NCI-H1930 (cell line): ENCODE measurements at regions not wholly inside any gene's neighbourhood (a gene's known extent, or its start where the extent isn't known, plus 50 kb on each side); places are given as distances from the start of the nearest gene placed in this dataset.
"Not testable (repeated sequence)": the region's sequence is repeated elsewhere in the genome, so short reads cannot be mapped to it uniquely, and the experiment has no call there.

ENCODE experiments used
- DNase-seq, 2 experiments: peaks; one replicate each; lab custom pipeline; 2025; lab: John Stamatoyannopoulos, UW

DNA sequence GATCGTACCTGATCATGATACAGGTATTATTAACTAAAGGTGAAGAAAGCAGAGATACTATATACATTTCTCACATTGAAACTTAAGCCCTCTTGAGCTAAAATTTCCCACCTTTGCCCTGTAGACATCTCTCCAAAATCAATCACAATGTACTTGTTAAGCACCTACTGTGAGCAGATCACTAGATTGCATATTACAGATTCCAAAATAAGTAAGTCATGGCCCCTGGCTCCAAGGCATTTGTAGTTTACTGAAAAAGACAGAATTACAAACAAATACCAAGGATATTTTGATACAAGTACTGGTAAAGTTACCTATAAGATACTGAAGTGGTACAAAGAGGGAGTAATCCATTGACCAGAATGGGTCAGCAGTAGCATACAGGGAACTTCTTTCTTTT is 455.3 kb downstream of the STK39 start:
- DNase-seq: no peak

DNA sequence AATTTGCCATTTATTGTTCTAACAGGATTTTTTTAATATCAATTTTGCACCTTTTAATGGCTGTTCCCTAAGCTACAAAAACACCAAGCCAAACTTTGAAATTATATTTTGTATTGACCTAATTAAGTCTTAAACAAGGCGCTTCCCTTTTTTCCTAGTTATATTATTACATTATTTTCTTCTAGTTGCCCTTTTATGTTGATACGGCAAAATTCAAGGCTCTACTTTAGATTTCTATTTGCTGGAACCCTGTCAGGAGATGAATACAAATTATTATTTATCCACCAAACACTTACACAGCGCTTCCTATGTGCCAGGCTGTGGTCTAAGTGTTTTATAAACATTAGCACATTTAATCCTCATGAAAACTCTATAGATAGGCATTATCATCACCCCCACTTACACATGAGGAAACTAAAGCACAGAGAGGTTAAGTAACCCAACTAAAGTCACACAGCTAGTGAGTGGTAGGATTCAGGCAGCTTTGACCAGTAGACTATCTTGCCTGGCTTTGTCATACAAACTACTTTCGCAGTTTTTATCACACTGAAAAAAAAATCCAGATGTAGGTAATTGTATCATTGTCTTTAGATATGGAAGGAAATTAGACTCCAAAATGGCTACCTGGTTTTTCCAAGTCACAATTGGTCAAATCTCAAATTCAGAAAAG is 456.5 kb downstream of the STK39 start:
- DNase-seq: no peak

DNA sequence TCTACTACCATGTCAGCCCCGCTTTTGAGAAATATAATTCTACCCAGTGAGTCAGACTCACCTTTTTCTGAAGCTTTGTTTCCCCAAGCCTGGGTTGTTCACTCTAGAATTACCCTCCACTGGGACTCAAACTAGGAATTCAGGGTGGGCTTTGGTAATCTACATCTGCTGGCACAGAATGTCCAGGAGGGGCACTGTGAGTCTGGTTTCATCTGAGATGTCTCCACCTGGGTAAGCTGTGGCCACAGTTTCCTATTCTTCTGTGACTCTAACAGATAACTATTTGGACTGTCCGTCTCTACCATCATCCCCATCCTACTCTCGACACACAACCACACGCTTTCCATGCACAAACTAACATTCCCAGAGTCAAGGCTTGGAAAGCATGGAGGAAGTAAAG is 457.2 kb downstream of the STK39 start:
- DNase-seq: no peak

DNA sequence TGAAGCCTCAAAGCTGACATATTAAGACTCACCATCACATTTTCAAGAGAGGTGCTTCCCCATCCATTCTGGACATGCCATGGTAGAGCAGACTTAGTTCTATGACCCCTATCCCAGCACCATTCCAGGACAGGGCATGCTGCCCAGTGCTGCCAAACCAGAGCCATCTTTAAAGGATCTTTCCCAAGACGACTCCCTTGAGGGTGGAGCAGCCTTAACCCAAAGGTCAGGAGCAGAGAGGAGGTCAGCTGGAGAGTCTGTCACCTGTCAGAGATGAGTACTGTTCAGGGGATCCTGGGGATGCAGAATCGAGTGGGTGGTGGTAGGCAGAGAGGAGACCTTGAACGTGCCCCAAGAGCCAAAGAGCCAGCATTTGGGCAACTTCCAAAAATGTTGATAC is 459.8 kb downstream of the STK39 start:
- DNase-seq: no peak

DNA sequence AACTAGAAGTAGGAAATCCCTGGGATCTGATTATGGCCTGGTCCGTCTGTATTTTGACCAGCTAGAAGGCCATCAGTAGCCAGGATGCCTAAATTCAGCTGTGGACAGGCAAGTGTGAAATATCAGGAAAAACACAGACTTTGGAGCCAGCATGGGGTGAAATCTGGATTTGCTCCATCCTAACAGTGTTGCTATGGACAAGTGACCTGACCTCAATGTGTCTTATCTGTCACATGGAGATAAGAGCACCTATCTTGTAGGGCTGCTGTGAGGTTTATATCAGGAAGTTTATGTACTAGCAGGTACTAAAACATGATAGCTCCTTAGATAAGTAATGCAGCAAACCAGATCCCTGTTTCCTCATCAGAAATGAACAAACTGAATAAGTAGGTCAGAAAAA is 460.4 kb downstream of the STK39 start:
- DNase-seq: no peak

GRCh38 chr2:167785606-167786216 is 461.7 kb downstream of the STK39 start:
- DNase-seq: no peak

DNA sequence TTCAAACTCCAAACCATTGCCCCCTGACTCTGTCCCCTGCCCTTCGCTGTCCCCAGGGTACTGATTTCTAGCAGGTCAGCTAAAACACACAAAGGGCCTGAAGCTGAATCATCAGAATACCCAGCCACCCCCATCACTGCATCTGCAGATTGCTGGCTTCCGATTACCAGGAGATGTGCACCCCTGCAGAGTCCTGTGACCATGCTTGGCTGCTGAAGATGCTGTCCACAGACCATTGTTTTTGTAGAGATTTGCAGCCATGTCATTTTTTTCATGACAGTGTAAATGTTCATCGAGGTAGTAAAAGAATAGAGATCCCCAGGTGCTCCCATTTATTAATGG is 463.3 kb downstream of the STK39 start:
- DNase-seq: no peak

DNA sequence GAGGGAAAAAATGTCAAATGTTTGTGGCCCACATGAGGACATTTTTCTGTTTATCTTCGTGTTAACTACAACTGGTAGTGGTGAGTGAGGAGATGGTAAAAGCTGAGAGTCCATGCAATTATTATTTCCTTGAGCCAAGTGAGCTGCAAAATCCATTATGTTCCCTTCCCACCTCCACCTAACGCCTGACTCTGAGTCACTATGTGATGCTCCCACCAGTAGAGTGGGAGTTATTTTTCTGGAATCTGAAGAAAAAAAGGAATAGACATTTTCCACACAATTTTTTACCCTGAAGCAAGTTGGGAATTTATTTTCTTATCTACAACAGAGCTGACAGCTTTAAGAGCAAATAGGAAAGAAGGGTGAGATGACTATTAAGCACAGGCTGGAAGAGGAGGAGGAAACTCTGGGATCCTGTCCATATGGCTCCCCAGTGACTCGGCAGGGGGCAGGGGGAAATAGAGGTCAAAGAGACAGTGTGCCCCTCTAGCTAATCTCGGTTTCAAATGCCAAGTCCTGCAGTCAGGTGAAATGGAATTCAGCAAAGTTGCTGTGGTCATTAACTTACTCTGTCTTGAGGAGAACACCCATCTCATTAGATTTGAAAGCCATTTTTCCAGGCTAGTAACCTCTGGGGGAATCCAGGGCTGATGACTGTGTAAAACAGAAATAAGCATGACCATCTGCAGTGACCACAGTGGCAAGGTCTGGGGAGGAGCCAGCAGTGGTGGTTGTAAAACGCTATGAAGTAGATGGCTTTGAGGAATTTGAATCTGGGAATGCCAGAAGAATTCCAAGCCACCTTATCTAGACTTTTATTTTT is 463.9 kb downstream of the STK39 start:
- DNase-seq: no peak

- not testable (repeated sequence) for DNase-seq
Observed at GRCh38 chr2:167781629-167782028, 465.8 kb downstream of the STK39 start.

- no peak for DNase-seq
Observed at GRCh38 chr2:167776359-167776758, 471.0 kb downstream of the STK39 start.

- no peak for DNase-seq
Observed at GRCh38 chr2:167771628-167772027, 475.8 kb downstream of the STK39 start.

GRCh38 chr2:167769020-167769419 is 478.4 kb downstream of the STK39 start:
- no peak for DNase-seq

- DNase-seq: no peak
Observed at GRCh38 chr2:167767830-167768229, 479.6 kb downstream of the STK39 start.

DNA sequence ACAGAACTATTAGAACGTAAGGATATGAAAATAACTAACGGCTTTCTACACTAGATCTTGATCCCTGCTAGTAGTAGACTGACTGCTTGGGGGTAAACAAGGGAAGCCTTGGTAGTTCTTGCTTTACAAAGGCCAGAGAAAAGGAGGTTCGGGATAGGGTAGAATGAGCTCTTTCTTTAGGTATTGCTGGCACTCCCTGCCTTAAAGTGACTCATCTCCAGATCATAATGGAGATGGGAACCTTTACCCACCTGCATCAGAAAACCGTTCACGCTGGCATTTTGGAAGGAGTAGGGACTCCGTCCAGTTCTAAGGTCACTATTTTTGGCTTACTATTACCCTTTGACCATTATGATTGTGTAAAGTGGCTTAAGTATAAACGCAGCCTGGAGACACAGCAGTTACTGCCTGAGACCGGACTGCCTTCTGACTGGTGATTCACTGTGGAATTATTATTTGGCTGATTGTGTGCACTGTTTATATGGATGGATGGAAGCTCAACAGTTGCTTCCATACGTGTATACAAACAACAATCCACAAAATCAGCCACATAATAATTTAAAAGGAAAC is 482.5 kb downstream of the STK39 start:
- no peak for DNase-seq

DNA sequence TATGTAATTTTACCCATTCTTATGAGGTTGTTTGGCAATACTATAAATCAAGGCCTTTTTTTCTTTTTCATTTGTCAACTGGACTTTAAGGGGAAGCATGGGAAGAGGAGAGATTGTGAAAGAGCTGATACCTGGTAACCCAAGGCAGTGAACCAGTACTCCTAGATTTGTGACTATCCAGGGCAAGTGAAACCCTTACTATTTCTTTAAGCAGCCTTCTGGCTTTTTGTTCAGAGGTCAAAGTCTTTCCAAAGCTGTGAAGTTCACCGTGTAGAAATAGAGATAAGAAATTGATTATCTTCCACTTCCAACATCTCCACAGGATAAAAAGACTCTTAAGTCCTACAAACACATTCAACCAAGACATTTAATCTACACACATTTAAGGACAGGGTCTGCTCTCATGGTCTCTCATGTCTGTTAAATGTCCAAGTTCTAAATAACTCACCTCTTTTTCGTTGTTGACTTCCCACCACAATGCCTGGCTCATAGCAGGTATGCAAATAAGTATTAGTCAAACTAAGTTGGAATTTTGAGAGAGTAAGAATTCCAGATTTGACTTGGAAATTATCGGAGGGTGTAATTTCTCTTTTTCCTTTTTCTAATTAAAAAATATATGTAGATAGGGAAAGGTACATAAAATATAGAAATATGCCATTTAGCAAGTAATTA is 485.8 kb downstream of the STK39 start:
- DNase-seq: no peak

- DNase-seq: no peak
Observed at GRCh38 chr2:167759531-167759930, 487.9 kb downstream of the STK39 start.

DNA sequence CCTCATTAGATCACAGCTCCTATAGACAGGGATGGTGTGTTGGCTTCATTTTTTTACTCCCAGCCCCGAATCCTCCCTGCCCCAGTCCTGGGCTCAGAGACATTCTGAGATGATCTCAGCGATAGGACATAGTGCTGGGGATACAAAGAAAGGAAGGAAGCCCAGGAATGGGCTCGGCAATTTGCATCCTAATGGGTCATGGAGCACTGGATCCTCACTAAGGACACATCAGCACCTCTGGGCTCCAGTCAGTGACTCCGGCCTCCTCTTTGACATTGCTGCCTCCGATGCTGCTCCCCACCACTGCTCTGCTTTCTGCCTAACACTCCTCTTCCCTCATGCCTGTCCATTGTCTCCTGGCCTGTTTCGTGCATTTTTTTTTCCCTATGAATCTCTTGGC is 489.1 kb downstream of the STK39 start:
- no peak for DNase-seq

GRCh38 chr2:167756446-167756845 is 490.9 kb downstream of the STK39 start:
- DNase-seq: no peak

DNA sequence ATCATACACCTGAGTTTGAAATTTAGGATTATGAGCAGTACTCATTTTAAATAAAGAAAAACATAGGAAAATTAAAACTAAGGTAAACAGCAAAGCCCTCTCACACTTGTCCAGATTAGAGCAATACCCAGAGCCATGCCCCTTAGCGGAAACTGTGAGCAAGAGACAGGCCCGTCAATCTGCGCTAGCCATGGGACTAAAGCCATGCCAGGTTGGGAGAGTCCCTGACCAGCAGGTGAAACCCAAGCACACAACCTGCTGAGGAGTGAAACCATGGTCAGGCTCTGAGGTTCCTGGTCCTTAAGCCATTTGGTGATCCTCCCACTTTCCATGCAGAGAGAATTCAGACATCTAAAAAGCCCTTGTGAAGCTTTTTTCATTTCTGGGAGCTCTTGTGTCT is 494.3 kb downstream of the STK39 start:
- no peak for DNase-seq

DNA sequence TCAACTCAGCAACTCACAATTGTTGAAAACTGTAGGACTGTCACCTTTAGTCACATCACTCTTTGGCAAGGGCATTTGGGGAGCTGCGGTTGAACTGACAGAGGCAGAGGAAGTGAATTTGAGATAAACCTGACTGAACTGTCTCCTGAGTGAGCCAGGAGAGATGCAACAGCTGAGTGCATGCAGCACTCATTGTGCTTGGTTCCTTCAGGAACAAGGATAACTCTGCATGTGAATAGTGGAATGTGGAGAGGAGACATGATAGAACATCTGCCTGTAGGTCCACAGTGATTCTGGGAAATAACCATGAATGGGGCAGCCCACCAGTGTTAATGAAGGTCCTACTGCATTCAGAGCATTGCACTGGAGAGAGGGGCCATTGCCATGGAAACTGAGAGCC is 494.7 kb downstream of the STK39 start:
- no peak for DNase-seq

GRCh38 chr2:167750675-167751074 is 496.7 kb downstream of the STK39 start:
- no peak for DNase-seq

- DNase-seq: no peak
Observed at GRCh38 chr2:167749660-167750059, 497.7 kb downstream of the STK39 start.
